Adrenal gland (tissue), 5 donors: ENCODE measurements at regions not wholly inside any gene's neighbourhood (a gene's known extent, or its start where the extent isn't known, plus 50 kb on each side); places are given as distances from the start of the nearest gene placed in this dataset.

Experiments
- CTCF ChIP-seq, 6 experiments: fragments of 450-650 bp in 4 of 6; fragments of 200-600 bp in 2 of 6; sonication (generic) in 1 of 6; IDR thresholded peaks; 1 replicate in 5 of 6; 2 replicates in 1 of 6; pipeline versions ENCODE4 v1.5.1 to v1.8.0; 2016 to 2021; ENCODE audit warnings: antibody characterized with exemption in 6 of 6, mild to moderate bottlenecking in 2 of 6, moderate library complexity in 1 of 6
- POLR2A ChIP-seq, 2 donors: fragments of 450-650 bp; IDR thresholded peaks; one replicate each; pipeline ENCODE4 v1.6.1; 2017; ENCODE audit warnings: antibody characterized with exemption in 2 of 2, mild to moderate bottlenecking in 2 of 2, moderate library complexity in 1 of 2
- donor health status: DM: no; HTN: no; CAD: no.

GRCh38 chr9:18366184-18366583, 107.8 kb upstream of the ADAMTSL1 start:
- TF ChIP-seq CTCF (IDR thresholded peaks at IDR 0.05): no peak
- TF ChIP-seq POLR2A (IDR thresholded peaks at IDR 0.05): no peak
